ENCODE measurements at regions not wholly inside any gene's neighbourhood (a gene's known extent, or its start where the extent isn't known, plus 50 kb on each side); places are given as distances from the start of the nearest gene placed in this dataset.
A peak's percentile ranks its signal among the peaks of the same experiment; 100 is the strongest.
"Not testable (repeated sequence)": the region's sequence is repeated elsewhere in the genome, so short reads cannot be mapped to it uniquely, and the experiment has no call there.

- Histone ChIP-seq H3K9me3 (ENCODE audit: control insufficient read depth, insufficient read depth, low read depth, low read length) (no peaks in the 10 kb centered on the region), H3K9ac (ENCODE audit: insufficient read depth, low read length) (no peak overlapping the region), H3K4me3 (replicated peaks in 1 of 4; ENCODE audit: control extremely low read depth in 1 of 4, insufficient read depth in 1 of 4, low read depth in 3 of 4, low read length in 4 of 4) (no peak overlapping the region), H3K79me2 (ENCODE audit: control insufficient read depth, insufficient read depth, low read length) (no peaks in the 10 kb centered on the region), H3K27ac (ENCODE audit: insufficient read depth, low read length) (peak overlapping the region; percentile 50), H4K20me1 (ENCODE audit: control insufficient read depth, extremely low read depth, insufficient read depth, low read length) (no peaks in the 10 kb centered on the region), H3K4me1 (ENCODE audit: control insufficient read depth, extremely low read depth, insufficient read depth, low read length) (peaks cover 7% of the 10 kb centered on the region), H2AFZ (ENCODE audit: low read length) (no peak overlapping the region), H3K27me3 (ENCODE audit: control insufficient read depth, insufficient read depth, low read length) (no peaks in the 10 kb centered on the region), H3K4me2 (ENCODE audit: extremely low read depth, insufficient read depth, low read length) (no peak overlapping the region), H3K36me3 (ENCODE audit: control insufficient read depth, insufficient read depth, low read length) (no peaks in the 10 kb centered on the region)
- no peak for TF ChIP-seq EZH2 (IDR thresholded peaks at IDR 0.05; ENCODE audit: low read length, missing control alignments)
- TF ChIP-seq, protein P1, sequence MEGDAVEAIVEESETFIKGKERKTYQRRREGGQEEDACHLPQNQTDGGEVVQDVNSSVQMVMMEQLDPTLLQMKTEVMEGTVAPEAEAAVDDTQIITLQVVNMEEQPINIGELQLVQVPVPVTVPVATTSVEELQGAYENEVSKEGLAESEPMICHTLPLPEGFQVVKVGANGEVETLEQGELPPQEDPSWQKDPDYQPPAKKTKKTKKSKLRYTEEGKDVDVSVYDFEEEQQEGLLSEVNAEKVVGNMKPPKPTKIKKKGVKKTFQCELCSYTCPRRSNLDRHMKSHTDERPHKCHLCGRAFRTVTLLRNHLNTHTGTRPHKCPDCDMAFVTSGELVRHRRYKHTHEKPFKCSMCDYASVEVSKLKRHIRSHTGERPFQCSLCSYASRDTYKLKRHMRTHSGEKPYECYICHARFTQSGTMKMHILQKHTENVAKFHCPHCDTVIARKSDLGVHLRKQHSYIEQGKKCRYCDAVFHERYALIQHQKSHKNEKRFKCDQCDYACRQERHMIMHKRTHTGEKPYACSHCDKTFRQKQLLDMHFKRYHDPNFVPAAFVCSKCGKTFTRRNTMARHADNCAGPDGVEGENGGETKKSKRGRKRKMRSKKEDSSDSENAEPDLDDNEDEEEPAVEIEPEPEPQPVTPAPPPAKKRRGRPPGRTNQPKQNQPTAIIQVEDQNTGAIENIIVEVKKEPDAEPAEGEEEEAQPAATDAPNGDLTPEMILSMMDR (conservative IDR thresholded peaks at IDR 0.05 in 1 of 2, IDR thresholded peaks at IDR 0.05 in 1 of 2; ENCODE audit: low read depth in 1 of 2, low read length in 2 of 2) = no peak
- DNase-seq (ENCODE audit: low read depth in 2 of 2) = peak; percentile 78 to 92
Measured at GRCh38 chr16:65572156-65572555, 450.3 kb upstream of the CDH11 start.

GRCh38 chr16:65570261-65570660 lies 448.4 kb upstream of the CDH11 start:
- Histone ChIP-seq H3K27me3 (ENCODE audit: control insufficient read depth, insufficient read depth, low read length) (no peaks in the 10 kb centered on the region), H3K9me3 (ENCODE audit: control insufficient read depth, insufficient read depth, low read depth, low read length) (no peaks in the 10 kb centered on the region), H3K4me1 (ENCODE audit: control insufficient read depth, extremely low read depth, insufficient read depth, low read length) (peaks cover 7% of the 10 kb centered on the region), H3K4me2 (ENCODE audit: extremely low read depth, insufficient read depth, low read length) (no peak overlapping the region), H3K36me3 (ENCODE audit: control insufficient read depth, insufficient read depth, low read length) (no peaks in the 10 kb centered on the region), H2AFZ (ENCODE audit: low read length) (no peak overlapping the region), H3K27ac (ENCODE audit: insufficient read depth, low read length) (no peak overlapping the region), H3K4me3 (replicated peaks in 1 of 4; ENCODE audit: control extremely low read depth in 1 of 4, insufficient read depth in 1 of 4, low read depth in 3 of 4, low read length in 4 of 4) (no peak overlapping the region), H4K20me1 (ENCODE audit: control insufficient read depth, extremely low read depth, insufficient read depth, low read length) (no peaks in the 10 kb centered on the region), H3K9ac (ENCODE audit: insufficient read depth, low read length) (no peak overlapping the region), H3K79me2 (ENCODE audit: control insufficient read depth, insufficient read depth, low read length) (no peaks in the 10 kb centered on the region)
- DNase-seq (ENCODE audit: low read depth in 2 of 2) = peak in 1 of 2 donors; percentile 57
- TF ChIP-seq, protein P1 (conservative IDR thresholded peaks at IDR 0.05 in 1 of 2, IDR thresholded peaks at IDR 0.05 in 1 of 2; ENCODE audit: low read depth in 1 of 2, low read length in 2 of 2) = no peak
- TF ChIP-seq EZH2 (IDR thresholded peaks at IDR 0.05; ENCODE audit: low read length, missing control alignments) = no peak

DNA sequence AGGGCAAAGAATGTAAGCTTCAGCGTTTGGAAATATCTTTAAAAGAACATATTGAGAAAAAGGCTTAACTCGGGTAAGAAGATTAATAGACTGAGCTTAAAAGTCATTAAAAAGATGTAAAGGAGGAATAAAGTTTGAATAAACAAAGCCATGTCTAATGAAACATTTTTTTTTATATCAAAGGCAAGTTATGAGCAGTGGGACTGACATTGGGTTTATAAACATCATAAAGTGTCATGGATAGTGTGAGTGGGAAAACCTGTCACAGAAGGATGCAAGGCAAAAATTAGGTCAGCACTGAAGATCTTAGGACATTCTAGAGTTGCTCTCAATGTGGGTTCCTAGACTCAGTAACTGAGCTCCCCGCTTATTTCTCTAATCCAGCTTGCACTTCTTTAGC lies 438.0 kb upstream of the CDH11 start:
- Histone ChIP-seq H3K9me3 (ENCODE audit: control insufficient read depth, insufficient read depth, low read depth, low read length) (no peaks in the 10 kb centered on the region), H3K36me3 (ENCODE audit: control insufficient read depth, insufficient read depth, low read length) (no peaks in the 10 kb centered on the region)
- no peak for DNase-seq (ENCODE audit: low read depth in 2 of 2)

DNA sequence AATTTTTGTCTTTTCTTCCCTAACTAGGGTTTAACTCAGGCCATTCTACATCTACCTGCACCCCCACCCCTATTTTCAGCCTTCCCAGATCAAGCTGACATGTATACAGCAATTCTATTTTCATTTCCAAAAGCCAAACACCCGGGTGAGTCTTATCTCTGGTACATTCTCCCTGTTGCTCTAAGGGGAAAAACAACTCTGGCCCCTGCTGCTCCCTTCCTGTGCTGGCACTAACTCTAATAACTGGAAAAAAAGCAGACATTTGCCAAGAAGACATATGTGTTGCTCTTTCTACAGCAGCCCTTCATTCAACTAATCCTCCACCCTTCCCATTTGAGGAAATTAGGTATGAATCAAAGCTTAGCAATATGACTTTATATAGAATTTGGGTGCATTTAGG lies 427.8 kb upstream of the CDH11 start:
- not testable (repeated sequence) for H3K27me3 ChIP-seq (ENCODE audit: control insufficient read depth, insufficient read depth, low read length); H2AFZ ChIP-seq (ENCODE audit: low read length); DNase-seq (ENCODE audit: low read depth in 2 of 2); H3K4me3 ChIP-seq (replicated peaks in 1 of 4; ENCODE audit: control extremely low read depth in 1 of 4, insufficient read depth in 1 of 4, low read depth in 3 of 4, low read length in 4 of 4); H3K9me3 ChIP-seq (ENCODE audit: control insufficient read depth, insufficient read depth, low read depth, low read length); H3K4me2 ChIP-seq (ENCODE audit: extremely low read depth, insufficient read depth, low read length); H3K79me2 ChIP-seq (ENCODE audit: control insufficient read depth, insufficient read depth, low read length); H3K27ac ChIP-seq (ENCODE audit: insufficient read depth, low read length); H3K9ac ChIP-seq (ENCODE audit: insufficient read depth, low read length); H4K20me1 ChIP-seq (ENCODE audit: control insufficient read depth, extremely low read depth, insufficient read depth, low read length); H3K36me3 ChIP-seq (ENCODE audit: control insufficient read depth, insufficient read depth, low read length)
- H3K4me1 ChIP-seq (ENCODE audit: control insufficient read depth, extremely low read depth, insufficient read depth, low read length) = peaks cover 19% of the 10 kb centered on the region

More for the DNA sequence above, 438.0 kb upstream of the CDH11 start:
- Histone ChIP-seq H3K9ac (ENCODE audit: insufficient read depth, low read length) (no peak overlapping the region), H3K4me1 (ENCODE audit: control insufficient read depth, extremely low read depth, insufficient read depth, low read length) (no peaks in the 10 kb centered on the region), H3K27me3 (ENCODE audit: control insufficient read depth, insufficient read depth, low read length) (no peaks in the 10 kb centered on the region), H3K4me3 (replicated peaks in 1 of 4; ENCODE audit: control extremely low read depth in 1 of 4, insufficient read depth in 1 of 4, low read depth in 3 of 4, low read length in 4 of 4) (no peak overlapping the region), H4K20me1 (ENCODE audit: control insufficient read depth, extremely low read depth, insufficient read depth, low read length) (no peaks in the 10 kb centered on the region), H2AFZ (ENCODE audit: low read length) (no peak overlapping the region), H3K79me2 (ENCODE audit: control insufficient read depth, insufficient read depth, low read length) (no peaks in the 10 kb centered on the region), H3K4me2 (ENCODE audit: extremely low read depth, insufficient read depth, low read length) (no peak overlapping the region), H3K27ac (ENCODE audit: insufficient read depth, low read length) (no peak overlapping the region)
- no peak for TF ChIP-seq EZH2 (IDR thresholded peaks at IDR 0.05; ENCODE audit: low read length, missing control alignments)
- TF ChIP-seq, protein P1 (conservative IDR thresholded peaks at IDR 0.05 in 1 of 2, IDR thresholded peaks at IDR 0.05 in 1 of 2; ENCODE audit: low read depth in 1 of 2, low read length in 2 of 2) = no peak
